ENCODE measurements at regions not wholly inside any gene's neighbourhood (a gene's known extent, or its start where the extent isn't known, plus 50 kb on each side); places are given as distances from the start of the nearest gene placed in this dataset.

DNA sequence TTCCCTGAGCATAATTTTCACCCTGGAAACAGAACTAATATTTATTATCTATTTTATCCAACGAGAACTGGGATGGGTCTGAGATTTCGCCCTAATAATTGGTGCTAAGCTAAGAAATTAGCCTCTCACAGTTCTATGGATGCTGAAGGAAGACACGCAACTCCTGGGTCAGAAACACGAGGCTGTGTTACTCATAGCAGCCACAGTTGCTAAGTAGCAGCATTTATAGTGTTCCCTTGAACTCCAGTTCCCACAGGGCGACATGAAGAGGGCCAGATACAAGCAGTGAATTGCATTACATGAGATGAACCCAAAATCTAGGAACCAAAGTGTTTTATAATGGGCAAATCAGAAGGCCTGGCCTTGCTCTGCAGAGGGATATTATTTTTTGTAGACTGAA, 109.8 kb upstream of the AGR3 start:
- TF ChIP-seq, protein P1, sequence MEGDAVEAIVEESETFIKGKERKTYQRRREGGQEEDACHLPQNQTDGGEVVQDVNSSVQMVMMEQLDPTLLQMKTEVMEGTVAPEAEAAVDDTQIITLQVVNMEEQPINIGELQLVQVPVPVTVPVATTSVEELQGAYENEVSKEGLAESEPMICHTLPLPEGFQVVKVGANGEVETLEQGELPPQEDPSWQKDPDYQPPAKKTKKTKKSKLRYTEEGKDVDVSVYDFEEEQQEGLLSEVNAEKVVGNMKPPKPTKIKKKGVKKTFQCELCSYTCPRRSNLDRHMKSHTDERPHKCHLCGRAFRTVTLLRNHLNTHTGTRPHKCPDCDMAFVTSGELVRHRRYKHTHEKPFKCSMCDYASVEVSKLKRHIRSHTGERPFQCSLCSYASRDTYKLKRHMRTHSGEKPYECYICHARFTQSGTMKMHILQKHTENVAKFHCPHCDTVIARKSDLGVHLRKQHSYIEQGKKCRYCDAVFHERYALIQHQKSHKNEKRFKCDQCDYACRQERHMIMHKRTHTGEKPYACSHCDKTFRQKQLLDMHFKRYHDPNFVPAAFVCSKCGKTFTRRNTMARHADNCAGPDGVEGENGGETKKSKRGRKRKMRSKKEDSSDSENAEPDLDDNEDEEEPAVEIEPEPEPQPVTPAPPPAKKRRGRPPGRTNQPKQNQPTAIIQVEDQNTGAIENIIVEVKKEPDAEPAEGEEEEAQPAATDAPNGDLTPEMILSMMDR (IDR thresholded peaks at IDR 0.05; ENCODE audit: extremely low read depth, missing control alignments): no peak
- DNase-seq (ENCODE audit: low spot score): no peak

DNA sequence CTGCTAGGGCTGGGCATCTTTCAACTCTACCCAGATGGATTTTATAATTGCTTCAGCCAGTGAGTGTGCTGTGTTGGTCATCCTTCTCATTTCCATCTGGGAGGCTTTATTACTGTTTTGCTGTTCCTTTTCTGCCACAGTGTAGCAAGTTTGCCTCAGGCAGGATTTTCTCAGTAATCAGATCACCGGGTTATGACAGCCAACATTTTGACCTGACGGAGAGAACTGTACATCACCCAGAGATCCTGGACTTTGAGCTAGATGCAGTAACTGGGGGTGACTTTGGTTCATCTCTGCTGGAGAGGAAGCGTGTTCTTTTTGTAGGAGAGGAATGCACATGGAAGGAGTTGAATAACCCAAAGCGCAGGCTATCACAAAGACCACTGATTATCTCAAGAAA, 111.8 kb upstream of the AGR3 start:
- DNase-seq (ENCODE audit: low spot score): no peak

DNA sequence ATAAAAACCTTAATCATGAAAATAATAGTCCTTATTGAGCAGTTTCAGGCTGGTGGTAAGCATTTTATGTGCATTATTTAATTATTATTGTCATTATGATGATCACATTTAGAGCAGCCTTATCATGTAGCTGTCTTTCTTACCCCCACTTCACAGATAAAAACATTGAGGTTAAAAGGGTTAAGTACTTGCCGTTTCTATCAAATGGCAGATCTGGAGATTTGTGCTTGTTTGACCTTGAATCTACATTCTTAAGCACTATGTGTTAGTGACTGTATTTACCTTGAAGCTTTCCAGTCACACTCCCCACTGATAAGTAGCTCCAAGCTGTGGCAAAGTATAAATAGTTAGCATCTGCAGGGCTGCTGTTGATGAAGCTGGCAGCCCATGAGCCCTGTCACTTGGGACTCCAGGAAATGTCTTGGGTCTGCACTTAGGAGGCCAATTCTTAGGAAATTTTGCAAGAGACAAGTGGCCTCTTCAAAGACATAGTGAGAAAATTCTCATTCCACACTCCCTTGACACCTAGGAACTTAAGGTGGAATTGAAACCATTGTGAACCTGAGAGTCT, 116.8 kb upstream of the AGR3 start:
- TF ChIP-seq, protein P1 (IDR thresholded peaks at IDR 0.05; ENCODE audit: extremely low read depth, missing control alignments): no peak
- no peak for DNase-seq (ENCODE audit: low spot score)

More for the DNA sequence above, 111.8 kb upstream of the AGR3 start:
- TF ChIP-seq, protein P1 (IDR thresholded peaks at IDR 0.05; ENCODE audit: extremely low read depth, missing control alignments): no peak

DNA sequence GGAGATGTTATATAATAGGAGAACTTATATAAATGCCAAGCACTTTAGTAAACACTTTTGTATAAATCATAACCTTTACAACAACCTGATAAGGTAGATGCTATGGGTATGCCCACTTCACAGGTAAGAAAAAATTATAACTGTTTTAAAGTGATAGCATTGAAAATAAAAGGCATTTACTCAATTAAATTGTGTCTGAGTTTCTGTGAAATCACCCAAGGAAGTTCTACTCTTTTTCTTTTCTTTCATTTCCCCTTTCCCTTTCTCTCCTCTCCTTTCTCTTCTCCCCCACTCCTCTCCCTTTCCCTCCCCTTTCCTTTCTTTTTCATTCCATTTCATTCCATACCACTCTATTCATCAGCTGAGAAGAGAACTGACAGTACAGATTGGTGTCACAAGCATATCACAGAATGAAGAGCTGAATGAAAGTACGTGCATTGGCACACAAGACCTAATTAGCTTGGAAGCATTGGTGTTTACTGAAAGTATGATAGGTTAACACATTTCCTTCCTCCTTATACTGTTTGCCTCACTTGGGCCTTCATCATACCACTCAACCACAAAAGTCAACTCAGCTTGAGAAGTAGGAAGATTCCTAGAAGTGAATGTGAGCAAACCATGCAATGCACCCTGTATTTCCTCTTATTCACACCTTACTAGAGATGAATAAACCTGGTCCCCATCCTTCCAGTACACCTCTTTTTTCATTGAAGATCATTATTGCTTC, 117.9 kb upstream of the AGR3 start:
- TF ChIP-seq, protein P1 (IDR thresholded peaks at IDR 0.05; ENCODE audit: extremely low read depth, missing control alignments): no peak
- no peak for DNase-seq (ENCODE audit: low spot score)

DNA sequence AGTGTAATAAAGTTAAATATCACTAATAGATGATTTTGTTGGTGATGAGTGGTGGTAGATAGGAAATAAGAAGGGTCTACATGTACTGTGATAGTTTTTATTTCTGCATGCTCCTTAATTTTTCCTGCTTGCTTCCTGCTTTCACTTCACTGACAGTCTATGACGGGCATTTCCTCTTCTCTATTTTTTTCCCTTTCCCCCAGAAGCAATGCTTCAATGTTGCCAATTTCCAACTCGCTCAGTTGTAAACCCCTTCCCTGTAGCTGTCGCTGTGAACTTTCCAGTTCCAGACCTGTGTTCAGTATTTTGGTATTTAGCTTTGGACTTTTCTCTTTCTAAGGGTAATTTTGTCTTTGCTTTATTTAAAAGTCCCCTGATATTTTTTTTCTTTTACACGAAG, 123.5 kb upstream of the AGR3 start:
- TF ChIP-seq, protein P1 (IDR thresholded peaks at IDR 0.05; ENCODE audit: extremely low read depth, missing control alignments): no peak

DNA sequence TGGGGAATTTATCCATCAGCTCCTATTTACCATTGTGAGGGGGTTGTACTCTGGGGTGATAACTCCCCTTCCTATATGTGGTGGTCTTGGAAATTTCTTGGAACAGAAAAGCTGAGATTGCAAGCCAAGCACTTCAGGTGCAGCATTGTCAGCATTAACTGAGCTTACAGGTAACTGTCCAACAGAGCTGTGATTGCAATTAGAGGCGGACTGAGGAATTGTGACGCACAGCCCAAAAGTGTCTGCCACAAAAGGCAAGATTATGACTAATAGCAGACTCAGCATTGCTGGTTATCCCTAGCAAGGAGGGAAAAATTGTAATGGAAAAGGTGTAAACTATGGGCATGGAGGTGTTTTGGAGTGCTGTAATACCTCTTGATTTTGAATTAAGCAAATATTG, 126.1 kb upstream of the AGR3 start:
- DNase-seq (ENCODE audit: low spot score): no peak
- TF ChIP-seq, protein P1 (IDR thresholded peaks at IDR 0.05; ENCODE audit: extremely low read depth, missing control alignments): no peak

More for the DNA sequence above, 123.5 kb upstream of the AGR3 start:
- DNase-seq (ENCODE audit: low spot score): no peak

DNA sequence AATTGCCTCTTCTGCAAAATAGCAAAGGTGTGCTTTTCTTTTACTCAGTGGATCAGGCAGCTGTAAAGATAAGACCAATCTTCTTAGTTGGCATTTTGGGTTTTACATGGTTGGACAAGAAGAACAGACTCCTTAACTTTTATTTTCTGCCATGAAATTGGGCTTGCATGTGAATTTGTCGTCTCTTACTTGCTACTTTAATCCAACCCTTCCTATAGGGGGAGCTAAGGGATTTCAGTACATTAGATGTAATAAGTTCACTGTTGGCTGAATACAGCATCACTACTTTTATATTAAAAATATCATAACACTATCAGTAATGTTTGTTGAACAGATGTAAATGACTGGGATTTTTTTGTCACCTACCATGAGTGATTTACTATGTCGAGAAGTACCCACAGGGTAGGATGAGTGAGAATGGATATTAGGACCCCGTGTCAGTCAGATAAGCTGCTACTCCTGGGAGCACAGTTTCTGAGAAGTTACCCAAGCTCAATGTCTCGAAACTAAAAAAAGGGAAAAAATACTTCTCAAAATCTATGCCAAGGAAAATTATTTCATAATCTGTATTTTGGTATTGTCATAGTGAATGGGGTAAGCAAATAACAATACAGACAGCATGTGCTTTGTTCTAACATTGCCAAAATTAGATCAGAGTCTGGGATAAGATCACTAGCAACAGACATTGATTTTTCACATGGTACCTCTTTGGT, 127.4 kb upstream of the AGR3 start:
- DNase-seq (ENCODE audit: low spot score): peak; percentile 14
- TF ChIP-seq, protein P1 (IDR thresholded peaks at IDR 0.05; ENCODE audit: extremely low read depth, missing control alignments): peak; percentile 15

All from GM20000 (cell line).